ENCODE measurements at regions not wholly inside any gene's neighbourhood (a gene's known extent, or its start where the extent isn't known, plus 50 kb on each side); places are given as distances from the start of the nearest gene placed in this dataset.
"Not testable (repeated sequence)": the region's sequence is repeated elsewhere in the genome, so short reads cannot be mapped to it uniquely, and the experiment has no call there.

- DNase-seq, result no peak
These were observed 64.8 kb upstream of the TBC1D3K start for GRCh38 chr17:37859451-37859850.

GRCh38 chr17:37858391-37858790, 65.8 kb upstream of the TBC1D3K start:
- not testable (repeated sequence) for DNase-seq

- no peak for DNase-seq
These were observed 68.0 kb upstream of the TBC1D3K start for GRCh38 chr17:37856245-37856644.

GRCh38 chr17:37849617-37849972, 74.6 kb upstream of the TBC1D3K start:
- no peak for DNase-seq

GRCh38 chr17:37848690-37849616, 75.3 kb upstream of the TBC1D3K start:
- DNase-seq, result peak; percentile 25 to 75

- DNase-seq, result no peak
These were observed 76.3 kb upstream of the TBC1D3K start for GRCh38 chr17:37847811-37848331.

- no peak for DNase-seq
These were observed 77.1 kb upstream of the TBC1D3K start for GRCh38 chr17:37847102-37847501.

- no peak for DNase-seq
These were observed 79.3 kb upstream of the TBC1D3K start for GRCh38 chr17:37844977-37845293.

GRCh38 chr17:37844158-37844976, 79.8 kb upstream of the TBC1D3K start:
- peak; percentile 36 to 61 for DNase-seq

GRCh38 chr17:37842401-37842800, 81.8 kb upstream of the TBC1D3K start:
- no peak for DNase-seq

GRCh38 chr17:37841232-37841631, 83.0 kb upstream of the TBC1D3K start:
- DNase-seq, result no peak

- DNase-seq, result no peak
These were observed 83.6 kb upstream of the TBC1D3K start for GRCh38 chr17:37840576-37840975.

GRCh38 chr17:37839196-37839978, 84.8 kb upstream of the TBC1D3K start:
- DNase-seq, result no peak

GRCh38 chr17:37838276-37838675, 85.9 kb upstream of the TBC1D3K start:
- DNase-seq, result no peak

- DNase-seq, result no peak
These were observed 87.6 kb upstream of the TBC1D3K start for GRCh38 chr17:37836593-37836992.

GRCh38 chr17:37834168-37834567, 89.3 kb upstream of the HNF1B start:
- no peak for DNase-seq

- peak in 1 of 2 donors; percentile 45 for DNase-seq
These were observed 88.5 kb upstream of the HNF1B start for GRCh38 chr17:37833237-37833859.

- no peak for DNase-seq
These were observed 87.1 kb upstream of the HNF1B start for GRCh38 chr17:37831986-37832385.

GRCh38 chr17:37831492-37831891, 86.6 kb upstream of the HNF1B start:
- no peak for DNase-seq

GRCh38 chr17:37830151-37830993, 85.5 kb upstream of the HNF1B start:
- DNase-seq, result no peak

- DNase-seq, result no peak
These were observed 84.8 kb upstream of the HNF1B start for GRCh38 chr17:37829592-37830123.

Data from CD4-positive, alpha-beta T cell treated with Interleukin-4 for 1 hour (primary cell).